HG02870 (cell line): ENCODE measurements at regions not wholly inside any gene's neighbourhood (a gene's known extent, or its start where the extent isn't known, plus 50 kb on each side); places are given as distances from the start of the nearest gene placed in this dataset.

Source experiments
- ATAC-seq: cut with Tn5 transposase; IDR thresholded peaks from one replicate; pipeline ENCODE4 v1.9.1; 2021; ENCODE audit warnings: mild to moderate bottlenecking, moderate library complexity; ENCODE audit not compliant: unreplicated experiment

DNA sequence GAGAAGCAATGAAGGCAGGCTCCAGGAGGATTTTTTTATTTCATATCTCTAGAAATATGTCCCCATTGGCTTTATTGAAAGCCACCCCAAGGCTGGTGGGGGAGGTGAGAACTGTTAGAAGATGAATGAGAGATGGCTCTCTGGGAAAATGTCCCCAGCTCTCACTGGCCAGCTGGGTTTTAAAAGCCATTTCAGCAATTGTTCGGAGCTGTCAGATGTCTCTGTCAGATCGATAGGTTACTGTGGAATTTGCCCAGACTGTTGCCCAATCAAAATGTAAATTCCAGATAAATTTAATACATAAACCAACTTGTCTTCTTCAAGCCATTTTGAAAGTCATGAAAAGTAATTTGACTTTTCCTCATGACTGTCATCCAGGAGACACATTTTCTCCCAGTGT lies 67.0 kb upstream of the BRINP1 start:
- no peak for ATAC-seq

DNA sequence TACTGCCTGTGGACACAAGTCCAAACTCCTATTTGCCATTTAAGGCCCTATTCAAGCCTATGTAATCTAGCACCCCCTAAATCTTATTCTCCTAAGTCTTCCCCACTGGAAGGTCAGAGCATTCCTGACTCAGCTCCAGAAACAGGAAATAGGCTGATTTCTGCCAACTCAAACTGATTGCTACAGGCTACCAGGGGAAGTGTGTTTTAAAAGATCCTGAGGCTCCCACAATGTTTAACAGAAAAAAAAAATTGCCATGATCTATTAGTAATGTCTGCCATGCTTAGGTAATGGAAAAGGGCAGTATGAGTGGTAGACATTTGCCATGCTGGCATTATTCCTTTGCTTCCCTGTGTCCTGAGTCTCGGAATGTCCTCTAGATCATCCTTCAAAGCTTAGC lies 65.8 kb upstream of the BRINP1 start:
- no peak for ATAC-seq

DNA sequence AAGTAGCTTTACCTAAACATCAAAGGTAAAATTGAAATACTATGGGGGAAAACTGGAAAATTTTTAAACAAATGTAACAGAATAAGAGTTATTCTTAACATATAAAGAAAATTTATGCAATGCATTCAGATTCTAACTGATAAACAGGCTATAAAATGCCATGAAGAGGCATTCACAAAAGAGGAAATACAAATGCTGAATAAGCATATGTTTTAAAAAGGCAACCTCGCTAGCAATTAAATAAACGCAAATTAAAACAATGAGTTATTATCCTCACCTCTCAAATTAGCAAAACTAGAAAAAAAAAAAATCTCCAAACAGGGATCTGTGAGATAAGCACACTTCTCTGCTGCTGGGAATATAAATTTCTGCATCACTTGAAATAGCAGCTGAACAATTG lies 63.2 kb upstream of the BRINP1 start:
- no peak for ATAC-seq

DNA sequence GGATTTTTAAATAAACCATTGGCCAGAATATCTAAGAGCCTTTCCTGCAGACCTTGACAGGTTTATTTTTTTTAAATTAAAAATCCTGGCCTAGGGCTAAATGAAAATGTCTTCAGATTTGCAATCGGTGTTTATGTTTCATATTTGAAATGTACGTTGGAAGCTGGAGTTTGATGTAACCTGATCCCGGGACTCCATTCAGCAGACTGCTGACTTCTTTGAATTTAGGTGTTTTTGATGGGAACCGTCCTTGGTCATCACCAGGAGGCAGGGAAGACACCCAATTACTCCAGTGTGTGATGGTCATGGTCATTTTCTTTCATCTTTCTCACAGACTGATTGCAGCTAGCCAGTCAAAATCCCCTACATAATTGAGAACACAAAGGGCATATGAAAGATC lies 60.1 kb upstream of the BRINP1 start:
- ATAC-seq, result no peak

DNA sequence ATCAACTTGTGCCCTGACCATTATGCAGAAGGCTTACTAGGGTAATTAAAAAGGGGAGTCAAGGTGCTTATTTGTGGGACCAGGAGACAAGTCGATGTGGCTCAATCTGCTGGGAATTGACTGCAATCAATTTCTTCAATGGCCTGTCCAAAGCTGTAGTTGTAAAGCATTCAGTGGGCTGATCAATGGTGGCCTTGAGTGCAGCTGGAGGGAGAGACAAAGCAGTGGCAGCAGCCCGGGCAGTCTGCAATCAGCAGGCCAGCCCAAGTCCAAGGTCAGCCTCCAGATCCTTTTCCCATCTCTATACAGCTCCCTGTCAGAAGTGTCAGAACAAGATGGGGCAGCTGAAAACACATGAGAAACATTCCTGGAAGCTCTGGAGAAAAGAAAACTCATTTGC lies 51.0 kb upstream of the BRINP1 start:
- ATAC-seq, result no peak
